NCI-H1105 treated with DMSO at 0.1 percent for 48 hours (cell line): ENCODE measurements at regions not wholly inside any gene's neighbourhood (a gene's known extent, or its start where the extent isn't known, plus 50 kb on each side); places are given as distances from the start of the nearest gene placed in this dataset.

ENCODE experiments used
- DNase-seq: peaks from one replicate; lab custom pipeline; 2025; lab: John Stamatoyannopoulos, UW

DNA sequence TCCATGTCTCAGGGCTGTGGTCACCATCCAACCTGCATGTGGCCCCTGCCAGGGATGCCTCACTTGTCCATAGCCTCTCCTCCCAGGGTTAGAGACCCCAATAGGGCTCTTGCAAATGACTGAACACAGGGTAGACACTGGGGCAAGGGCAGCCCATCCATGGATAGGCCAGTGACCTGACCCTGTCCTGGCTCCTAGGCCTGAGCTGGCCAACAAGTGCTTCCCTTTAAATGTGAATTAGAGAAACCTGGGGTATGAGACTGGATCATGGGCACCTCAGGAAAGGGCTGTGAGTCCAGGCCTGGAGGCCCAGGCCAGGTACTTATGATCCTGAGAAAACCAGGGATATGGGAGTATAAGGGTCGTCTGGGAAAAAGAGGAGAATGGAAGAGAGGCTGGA lies 64.5 kb downstream of the COPS8 start:
- DNase-seq = no peak

GRCh38 chr2:237150831-237151375 lies 65.2 kb downstream of the COPS8 start:
- DNase-seq = peak; percentile 61

DNA sequence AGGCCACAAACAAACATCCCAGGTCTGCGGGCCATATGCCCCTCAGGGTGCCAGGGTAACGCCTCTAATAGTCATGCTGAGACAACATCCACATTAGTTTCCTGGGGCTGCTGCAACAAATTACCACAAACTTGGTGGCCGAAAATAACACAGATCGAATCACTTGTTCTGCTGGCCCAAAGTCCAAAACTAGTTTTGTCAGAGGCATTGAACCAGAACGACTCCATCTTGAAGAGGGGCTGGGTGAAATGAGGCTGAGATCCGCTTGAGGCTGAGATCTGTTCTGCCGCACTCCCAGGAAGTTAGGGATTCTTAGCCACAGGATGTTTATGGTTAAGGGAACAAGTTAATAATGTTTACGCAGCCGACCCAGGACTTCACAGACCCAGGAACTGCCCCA lies 66.7 kb downstream of the COPS8 start:
- no peak for DNase-seq

- DNase-seq = no peak
Measured at GRCh38 chr2:237153181-237153580, 67.5 kb downstream of the COPS8 start.

- no peak for DNase-seq
Measured at GRCh38 chr2:237154082-237154638, 68.5 kb downstream of the COPS8 start.

DNA sequence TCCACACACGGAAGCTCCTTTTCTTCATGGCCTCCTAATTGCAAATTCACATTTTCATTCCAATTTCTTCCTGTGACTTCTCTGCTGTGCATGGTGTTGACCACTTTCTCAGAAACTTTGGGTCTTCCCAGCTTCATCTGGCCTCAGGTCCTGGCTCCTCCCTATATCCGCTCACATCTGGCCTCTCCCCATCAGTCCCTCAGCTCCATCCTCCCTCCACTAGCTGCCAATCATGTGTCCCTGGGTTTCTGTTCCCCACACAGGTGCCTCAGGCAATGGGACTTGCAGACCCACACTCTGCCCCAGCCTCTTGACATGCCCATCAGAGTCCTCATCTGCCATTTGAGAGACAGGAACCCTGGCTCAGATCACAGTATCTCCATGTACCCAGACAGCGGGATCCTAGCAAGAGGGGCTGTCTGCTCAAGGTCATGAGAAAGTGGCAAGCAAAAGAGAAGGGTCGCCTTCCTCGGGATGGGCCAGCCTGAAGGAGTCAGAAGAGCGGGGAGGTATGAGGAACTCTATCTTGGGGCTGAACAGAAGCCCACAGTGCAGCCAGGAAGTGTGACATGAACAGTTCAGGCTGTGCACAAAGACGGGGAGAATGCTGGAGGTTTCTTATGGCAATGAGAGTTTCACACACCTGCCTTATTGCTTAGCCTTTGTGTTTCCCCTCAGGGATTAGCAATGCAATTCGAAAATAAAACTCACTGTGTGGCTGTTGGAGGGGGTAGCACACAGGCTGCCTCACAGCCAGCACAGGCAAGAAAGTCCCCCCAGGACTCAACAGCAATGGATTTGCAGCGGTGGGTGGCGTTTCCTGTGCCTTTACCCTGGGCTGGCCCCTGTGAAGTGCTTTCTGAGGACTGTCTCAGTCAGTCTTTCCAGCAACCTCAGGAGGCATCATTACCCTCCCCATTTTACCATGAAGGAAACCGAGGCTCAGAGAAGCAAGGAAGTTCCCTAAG lies 69.5 kb downstream of the COPS8 start:
- DNase-seq = no peak

DNA sequence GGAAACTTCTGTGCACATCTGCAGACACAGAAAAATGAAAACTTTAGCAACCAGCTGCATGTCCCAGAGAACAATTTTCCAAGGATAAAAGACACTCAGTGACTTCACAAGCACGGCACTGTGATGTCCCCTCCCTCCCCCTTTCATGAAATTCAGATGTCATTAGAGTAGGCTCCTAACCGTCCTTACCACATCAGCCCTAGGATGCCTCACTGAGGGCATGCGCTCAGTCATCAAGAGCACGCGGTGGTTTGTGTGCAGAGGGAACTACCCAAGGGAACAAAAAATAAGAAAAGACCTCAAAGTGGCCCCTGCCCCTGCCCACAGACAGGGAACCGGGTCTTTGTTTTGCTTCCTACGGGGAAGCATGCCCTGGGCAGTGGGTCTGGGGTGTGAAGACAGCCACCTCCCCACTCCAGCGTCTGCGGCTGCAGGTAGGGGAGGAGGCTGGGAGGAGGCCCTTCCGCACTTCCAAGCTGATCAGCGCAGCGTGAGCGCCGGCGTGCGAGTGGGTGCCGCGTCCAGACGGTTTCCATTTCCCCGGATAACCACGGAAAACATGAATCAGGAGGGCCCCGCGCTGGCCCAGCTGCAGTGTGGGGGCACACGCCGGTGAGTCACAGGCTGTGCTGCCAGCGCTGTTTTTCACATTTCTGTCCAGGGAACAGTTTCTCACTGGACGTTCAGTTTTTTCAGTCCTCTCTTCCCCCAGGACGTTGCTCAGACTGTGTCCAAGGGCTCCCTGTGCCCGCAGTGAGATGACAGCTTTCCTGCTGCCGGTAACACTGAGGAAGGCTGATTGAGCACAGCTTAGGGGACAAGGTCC lies 70.6 kb downstream of the COPS8 start:
- no peak for DNase-seq

DNA sequence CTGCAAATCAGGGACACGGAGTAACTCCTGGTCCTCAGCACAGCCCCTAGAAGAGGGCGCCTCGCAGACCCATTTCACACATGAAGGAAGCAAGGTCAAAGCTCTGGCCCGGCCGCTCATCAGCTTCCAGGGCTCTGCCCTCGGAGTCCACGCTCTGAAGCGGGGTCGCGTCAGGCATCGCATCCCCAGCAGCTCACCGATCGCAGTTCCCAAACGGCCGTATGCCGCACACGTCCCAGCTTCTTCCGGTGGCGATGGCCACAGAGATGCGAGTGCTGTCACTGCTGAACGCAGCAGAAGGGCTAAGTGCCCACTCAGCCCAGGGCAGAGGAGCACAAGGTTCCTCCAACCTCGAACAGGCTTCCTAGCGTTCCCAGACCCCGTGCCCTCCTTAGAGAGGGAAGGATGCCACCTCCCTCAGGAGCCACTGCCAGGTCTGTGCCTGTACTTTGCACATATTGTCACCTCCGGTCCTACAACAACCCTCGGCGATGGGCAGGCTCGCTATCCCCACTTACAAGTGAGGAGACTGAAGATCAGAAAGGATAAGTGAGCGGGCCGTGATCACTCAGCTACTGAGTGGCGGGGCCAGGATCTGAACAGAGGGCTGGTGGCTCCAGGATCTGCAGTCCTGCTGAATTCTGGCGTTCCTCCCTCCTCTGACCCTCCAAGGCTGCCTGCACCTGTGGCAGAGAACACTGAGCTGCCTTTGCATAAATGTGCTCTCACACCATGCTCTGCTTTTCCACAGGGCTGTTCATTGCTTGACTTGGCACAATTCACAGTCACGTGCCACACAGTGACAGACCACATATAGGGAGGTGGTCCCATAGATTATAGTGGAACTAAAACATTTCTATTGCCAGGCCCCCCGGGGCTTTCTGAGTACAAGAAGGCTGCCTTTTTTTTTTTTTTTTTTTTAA lies 71.4 kb downstream of the COPS8 start:
- no peak for DNase-seq

- DNase-seq = no peak
Measured at GRCh38 chr2:237157780-237158102, 72.1 kb downstream of the COPS8 start.

DNA sequence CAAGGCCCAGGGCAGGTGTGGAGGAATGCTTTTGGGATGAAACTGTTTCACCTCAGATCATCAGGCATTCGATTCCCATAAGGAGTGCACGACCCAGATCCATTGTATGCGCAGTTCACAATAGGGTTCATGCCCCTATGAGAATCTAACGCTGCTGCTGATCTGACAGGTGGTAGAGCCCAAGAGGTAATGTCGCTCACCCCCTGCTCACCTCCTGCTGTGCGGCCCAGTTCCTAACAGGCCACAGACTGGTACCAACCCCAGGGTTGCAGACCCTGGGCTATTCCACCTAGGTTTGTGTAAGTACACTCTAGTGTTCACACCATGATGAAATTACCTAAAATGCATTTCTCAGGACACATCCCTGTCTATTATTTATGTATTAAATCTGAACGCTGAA lies 72.5 kb downstream of the COPS8 start:
- DNase-seq = no peak

- no peak for DNase-seq
Measured at GRCh38 chr2:237159006-237159911, 73.6 kb downstream of the COPS8 start.

GRCh38 chr2:237160271-237160919 lies 74.7 kb downstream of the COPS8 start:
- no peak for DNase-seq

- DNase-seq = no peak
Measured at GRCh38 chr2:237161189-237161588, 75.5 kb downstream of the COPS8 start.

- DNase-seq = no peak
Measured at GRCh38 chr2:237162959-237163358, 77.3 kb downstream of the COPS8 start.

DNA sequence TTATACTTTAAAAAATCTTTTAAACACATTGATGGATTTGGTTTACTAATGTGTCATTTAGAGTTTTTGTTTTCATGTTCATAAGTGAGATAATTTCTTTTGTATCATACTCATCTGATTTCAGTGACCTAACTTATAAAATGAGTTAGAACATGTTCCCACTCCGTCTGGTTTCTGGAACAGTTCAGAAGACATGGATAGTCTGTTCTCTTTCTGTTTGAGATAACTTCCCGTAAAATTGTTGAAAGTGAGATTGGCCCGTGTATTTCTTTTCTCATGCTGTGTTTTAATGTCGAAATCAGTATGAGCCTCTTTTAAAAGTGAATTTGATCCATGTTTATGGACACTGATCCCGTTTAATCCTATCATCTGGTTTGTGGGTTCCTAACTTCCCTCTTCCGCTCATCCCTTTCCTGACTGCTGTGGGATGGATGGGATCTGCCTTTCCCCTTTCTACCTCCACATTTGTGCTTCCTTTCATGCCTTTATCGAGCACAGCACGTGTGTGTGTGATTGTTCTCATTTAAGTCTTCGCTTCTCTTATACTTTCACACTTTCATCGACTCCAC lies 78.9 kb downstream of the COPS8 start:
- DNase-seq = no peak

GRCh38 chr2:237165405-237166276 lies 80.0 kb downstream of the COPS8 start:
- DNase-seq = no peak

- DNase-seq = no peak
Measured at GRCh38 chr2:237167038-237167437, 81.3 kb downstream of the COPS8 start.

DNA sequence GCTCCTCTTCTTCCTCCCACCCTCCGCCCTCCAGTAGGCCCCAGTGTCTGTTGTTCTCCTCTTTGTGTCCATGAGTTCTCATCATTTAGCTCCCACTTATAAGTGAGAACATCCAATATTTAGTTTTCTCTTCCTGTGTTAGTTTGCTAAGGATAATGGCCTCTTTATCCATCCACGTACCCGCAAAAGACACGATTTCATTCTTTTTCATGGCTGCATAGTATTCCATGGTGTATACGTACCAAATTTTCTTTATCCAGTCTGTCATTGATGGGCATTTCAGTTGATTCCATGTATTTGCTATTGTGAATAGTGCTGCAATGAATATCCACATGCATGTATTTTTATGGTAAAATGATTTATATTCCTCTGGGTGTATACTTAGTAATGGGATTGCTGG lies 82.2 kb downstream of the COPS8 start:
- DNase-seq = no peak

- no peak for DNase-seq
Measured at GRCh38 chr2:237170020-237170419, 84.3 kb downstream of the COPS8 start.
